SHP77 (cell line): ENCODE measurements at regions not wholly inside any gene's neighbourhood (a gene's known extent, or its start where the extent isn't known, plus 50 kb on each side); places are given as distances from the start of the nearest gene placed in this dataset.
A peak's percentile ranks its signal among the peaks of the same experiment; 100 is the strongest.
"Not testable (repeated sequence)": the region's sequence is repeated elsewhere in the genome, so short reads cannot be mapped to it uniquely, and the experiment has no call there.

ENCODE experiments used
- DNase-seq, 2 experiments: peaks; one replicate each; lab custom pipeline; 2025; lab: John Stamatoyannopoulos, UW

GRCh38 chr2:90069290-90069894 is 1377.9 kb downstream of the RPIA start:
- peak; percentile 9 to 44 for DNase-seq

- DNase-seq, result no peak
These were observed 1384.8 kb downstream of the RPIA start for GRCh38 chr2:90076311-90076710.

DNA sequence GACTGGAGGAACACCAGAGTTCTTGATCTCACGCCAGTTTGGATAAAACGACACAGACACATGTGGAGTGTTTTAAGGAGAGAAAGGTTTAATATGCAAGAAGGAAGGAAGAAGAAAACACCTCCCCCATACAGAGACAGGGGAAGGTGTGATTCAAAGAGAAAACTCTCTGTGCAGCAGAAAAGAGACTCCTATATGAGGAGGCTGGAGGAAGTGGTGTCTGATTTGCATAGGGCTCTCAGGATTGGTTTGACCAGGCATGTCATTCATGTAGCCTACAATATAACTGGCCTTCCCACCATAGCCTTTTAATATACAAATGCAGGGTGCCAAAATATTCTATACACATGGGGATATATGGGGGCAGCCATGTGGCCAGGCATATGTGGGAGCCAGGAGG is 1386.5 kb downstream of the RPIA start:
- DNase-seq, result no peak

DNA sequence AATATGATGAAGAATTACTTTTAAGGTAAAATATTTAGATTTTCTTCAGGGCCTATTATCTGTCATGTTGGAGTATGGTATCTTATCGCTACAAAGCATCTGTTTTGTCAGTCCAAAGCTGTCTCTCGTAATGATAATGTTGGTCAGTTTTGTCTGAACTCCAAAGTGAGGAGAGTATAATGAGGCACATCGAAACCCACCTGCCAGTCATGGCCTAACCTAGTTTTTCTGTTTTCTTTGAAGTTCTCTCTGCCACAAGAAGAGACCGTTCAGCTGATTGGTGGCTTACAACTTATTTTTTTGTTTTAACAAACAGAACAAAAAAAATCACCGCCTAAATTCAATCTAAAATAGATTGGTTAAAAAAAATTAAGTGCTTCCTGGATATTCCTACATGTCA is 1387.9 kb downstream of the RPIA start:
- no peak for DNase-seq

- not testable (repeated sequence) for DNase-seq
These were observed 1396.3 kb downstream of the RPIA start for GRCh38 chr2:90087792-90088191.

GRCh38 chr2:90093571-90094270 is 1402.2 kb downstream of the RPIA start:
- not testable (repeated sequence) for DNase-seq

DNA sequence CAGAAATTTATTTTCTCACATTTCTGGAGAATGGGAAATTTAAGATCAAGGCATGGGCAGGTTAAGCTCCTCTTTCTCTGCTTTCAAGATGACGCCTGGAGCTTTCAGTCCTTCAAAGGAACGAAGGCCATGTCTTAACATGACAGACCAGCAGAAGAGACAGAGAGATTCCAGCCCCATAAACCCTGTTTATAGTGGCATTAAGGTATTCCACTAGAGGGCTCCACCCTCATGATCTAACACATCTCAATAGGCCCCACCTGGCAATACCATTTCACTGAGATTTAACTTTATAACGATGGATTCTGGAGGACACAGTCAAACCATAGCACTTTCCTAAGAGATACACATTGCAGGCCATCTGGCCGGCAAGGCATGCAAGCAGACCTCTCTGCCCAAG is 1406.1 kb downstream of the RPIA start:
- not testable (repeated sequence) for DNase-seq

- not testable (repeated sequence) for DNase-seq
These were observed 1413.7 kb downstream of the RPIA start for GRCh38 chr2:90105142-90105541.

- not testable (repeated sequence) for DNase-seq
These were observed 1431.9 kb downstream of the RPIA start for GRCh38 chr2:90123409-90123808.

DNA sequence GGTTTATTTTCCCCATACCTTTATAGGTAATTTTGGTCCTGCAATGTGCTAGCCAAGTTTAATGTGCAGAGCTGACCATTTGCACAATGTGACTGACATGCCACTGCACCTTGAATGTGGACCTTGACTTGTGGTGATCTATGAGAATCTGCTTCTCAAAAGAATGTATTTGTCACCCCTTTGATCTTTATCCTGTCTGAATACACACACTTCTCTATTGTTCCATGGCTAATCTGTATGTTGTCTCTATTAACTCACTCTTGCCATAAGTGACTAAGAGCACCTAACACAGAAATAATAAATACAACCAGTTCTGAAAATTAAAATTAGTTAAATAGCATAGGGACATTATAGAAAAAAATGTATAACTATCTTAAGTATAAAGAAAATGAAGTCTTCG is 1447.6 kb downstream of the RPIA start:
- not testable (repeated sequence) for DNase-seq

DNA sequence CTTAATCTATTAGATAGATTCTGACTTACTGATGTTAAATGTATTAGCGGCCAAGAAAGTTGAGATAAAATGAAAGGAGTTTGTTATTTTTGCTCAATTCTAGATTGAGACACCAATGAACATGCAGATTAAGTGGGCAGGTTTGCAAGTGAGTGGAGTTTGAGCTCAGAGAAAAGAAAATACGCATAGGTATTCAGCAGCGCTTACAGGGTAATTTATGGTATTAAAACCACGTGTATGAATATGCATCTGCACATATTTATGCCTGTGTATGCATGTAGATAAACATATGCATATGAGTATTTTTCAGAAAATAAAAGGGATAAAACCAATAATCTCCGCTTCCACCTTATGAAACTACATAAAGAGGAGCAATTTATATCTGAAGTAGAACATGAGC is 1450.1 kb downstream of the RPIA start:
- DNase-seq, result not testable (repeated sequence)

GRCh38 chr2:90151805-90152204 is 1460.3 kb downstream of the RPIA start:
- DNase-seq, result not testable (repeated sequence)

DNA sequence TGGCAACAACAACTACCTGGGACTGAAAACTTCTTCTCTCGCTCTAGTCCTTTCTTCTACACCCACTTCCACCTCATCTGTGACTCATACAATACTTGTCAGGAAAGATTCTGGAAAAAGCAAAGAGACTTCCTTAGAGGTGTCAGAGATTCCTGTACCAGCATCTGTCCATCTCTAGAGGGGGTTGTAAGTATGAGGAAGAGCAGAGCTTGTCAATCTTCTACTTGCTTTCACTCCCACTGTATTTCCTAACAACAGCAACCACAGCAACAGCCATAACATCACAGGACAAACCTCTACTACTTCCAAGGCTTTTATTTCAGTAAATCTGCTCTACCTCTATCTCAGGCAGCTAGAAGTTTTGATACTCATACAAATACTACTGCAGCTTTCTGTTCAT is 1479.5 kb downstream of the RPIA start:
- not testable (repeated sequence) for DNase-seq

DNA sequence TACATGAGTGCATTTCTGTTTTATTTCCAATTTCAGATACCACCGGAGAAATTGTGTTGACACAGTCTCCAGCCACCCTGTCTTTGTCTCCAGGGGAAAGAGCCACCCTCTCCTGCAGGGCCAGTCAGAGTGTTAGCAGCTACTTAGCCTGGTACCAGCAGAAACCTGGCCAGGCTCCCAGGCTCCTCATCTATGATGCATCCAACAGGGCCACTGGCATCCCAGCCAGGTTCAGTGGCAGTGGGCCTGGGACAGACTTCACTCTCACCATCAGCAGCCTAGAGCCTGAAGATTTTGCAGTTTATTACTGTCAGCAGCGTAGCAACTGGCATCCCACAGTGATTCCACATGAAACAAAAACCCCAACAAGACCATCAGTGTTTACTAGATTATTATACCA is 1481.6 kb downstream of the RPIA start:
- DNase-seq, result not testable (repeated sequence)

DNA sequence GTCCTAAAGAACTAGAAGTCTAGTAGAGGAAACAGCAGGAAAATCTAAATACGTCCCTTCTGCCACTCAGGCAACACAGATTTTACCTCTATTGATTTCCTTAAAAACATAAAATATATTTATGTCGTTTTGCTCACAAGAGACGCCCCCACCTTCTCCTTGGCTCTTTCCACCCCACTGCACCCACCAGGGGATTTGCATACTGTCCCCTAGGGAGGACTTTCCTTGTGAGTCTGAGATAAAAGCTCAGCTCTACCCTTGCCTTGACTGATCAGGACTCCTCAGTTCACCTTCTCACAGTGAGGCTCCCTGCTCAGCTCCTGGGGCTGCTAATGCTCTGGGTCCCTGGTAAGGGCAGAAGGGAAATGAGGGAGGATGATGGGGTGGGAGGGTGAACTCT is 1488.1 kb downstream of the RPIA start:
- not testable (repeated sequence) for DNase-seq

DNA sequence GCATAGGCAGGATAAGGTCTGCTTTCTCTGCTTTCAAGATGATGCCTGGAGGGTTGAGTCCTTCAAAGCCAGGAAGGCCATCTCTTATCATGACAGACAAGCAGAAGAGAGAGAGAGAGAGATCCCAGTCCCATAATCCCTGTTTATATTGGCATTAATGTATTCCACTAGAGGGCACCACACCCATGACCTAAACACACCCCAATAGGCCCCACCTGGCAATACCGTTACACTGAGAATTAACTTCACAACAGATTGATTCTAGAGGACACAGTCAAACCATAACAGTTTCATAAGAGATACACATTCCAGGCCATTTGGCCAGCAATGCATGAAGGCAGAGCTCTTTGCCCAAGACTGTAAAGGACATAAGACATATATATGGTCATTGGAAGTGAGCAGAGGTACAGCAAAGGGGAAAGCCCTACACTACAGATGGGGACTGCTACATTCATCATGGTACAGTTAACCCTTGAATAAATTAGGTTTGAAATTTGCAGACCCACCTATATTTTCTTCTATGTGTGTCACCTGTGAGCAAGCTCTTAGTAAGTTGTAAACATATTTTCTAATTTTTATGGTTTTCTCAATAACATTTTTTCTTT is 1516.1 kb downstream of the RPIA start:
- DNase-seq, result peak in 1 of 2 experiments; percentile 25

DNA sequence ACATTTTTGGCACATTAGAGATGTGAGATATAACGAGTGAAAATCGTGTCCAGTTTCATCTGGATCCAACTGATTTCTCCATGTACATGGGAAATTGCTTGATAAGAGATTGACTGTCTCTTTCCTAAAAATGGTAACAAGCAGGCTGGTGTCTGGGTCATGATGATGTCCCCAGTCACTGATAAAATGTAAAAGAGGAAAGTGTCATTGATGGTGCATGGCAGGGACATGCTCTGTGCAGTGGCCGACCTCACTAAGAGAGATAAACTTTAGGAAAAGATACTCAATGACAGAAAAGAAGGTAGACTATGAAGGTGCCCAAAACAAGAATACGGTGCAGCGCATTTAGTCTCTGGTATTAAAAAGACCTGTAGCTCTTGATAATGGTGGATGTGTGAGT is 1517.5 kb downstream of the RPIA start:
- DNase-seq, result no peak

DNA sequence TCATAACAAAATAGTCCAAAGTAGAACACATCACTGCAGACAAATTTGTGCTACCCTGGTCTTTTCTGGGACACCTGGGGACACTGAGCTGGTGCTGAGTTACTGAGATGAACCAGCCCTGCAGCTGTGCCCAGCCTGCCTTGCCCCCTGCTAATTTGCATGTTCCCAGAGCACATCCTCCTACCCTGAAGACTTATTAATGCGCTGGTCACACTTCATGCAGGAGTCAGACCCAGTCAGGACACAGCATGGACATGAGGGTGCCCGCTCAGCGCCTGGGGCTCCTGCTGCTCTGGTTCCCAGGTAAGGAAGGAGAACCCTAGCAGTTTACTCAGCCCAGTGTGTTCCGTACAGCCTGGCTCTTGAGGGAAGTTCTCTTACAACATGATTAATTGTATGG is 1518.3 kb downstream of the RPIA start:
- DNase-seq, result no peak

DNA sequence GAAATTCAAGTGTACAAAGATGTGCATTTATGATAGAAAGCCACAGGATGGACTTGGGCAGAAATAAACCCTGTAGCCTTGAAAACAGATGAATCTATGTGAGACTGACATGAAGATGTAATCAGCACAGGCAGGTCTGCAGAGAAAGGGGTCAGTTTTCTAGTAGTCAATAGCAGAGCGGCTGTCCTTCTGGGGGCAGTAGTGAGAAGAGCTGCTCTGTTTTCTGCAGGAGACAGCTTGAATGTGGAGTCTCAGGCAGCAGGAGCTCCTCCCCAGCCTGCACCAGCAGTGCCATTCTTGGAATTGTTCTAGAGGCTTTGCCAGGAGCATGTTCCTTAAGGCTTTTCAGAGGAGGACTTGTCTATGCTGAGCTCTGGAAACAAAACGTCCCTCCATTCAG is 1524.4 kb downstream of the RPIA start:
- DNase-seq, result not testable (repeated sequence)

DNA sequence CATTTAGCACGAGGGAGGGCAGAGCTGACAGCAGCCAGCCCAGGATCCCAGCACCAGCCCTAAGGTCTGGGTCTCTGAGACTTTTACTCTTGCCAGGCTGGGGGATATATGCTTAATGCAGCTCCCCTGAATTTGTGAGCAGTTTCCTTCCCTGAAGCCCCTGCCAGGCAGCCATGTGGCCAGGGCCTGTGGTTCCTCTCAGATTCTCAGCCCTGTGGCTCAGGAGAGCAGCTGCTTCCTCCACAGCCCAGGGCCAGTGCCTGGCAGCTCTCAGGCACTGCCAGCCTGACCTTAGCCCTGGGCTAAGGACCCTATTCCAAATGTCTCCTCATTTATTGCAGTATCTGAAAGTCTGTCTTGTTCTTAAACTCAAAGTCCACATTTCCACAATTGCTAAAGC is 1525.3 kb downstream of the RPIA start:
- DNase-seq, result not testable (repeated sequence)

GRCh38 chr2:90218534-90218933 is 1527.1 kb downstream of the RPIA start:
- DNase-seq, result not testable (repeated sequence)

DNA sequence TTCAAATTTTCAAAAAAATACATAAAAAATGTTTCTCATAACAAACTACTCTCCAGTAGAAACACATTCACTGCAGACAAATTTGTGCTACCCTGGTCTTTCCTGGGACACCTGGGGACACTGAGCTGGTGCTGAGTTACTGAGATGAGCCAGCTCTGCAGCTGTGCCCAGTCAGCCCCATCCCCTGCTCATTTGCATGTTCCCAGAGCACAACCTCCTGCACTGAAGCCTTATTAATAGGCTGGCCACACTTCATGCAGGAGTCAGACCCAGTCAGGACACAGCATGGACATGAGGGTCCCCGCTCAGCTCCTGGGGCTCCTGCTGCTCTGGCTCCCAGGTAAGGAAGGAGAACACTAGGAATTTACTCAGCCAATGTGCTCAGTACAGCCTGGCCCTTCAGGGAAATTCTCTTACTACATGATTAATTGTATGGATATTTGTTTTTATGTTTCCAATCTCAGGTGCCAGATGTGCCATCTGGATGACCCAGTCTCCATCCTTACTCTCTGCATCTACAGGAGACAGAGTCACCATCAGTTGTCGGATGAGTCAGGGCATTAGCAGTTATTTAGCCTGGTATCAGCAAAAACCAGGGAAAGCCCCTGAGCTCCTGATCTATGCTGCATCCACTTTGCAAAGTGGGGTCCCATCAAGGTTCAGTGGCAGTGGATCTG is 1529.3 kb downstream of the RPIA start:
- not testable (repeated sequence) for DNase-seq

DNA sequence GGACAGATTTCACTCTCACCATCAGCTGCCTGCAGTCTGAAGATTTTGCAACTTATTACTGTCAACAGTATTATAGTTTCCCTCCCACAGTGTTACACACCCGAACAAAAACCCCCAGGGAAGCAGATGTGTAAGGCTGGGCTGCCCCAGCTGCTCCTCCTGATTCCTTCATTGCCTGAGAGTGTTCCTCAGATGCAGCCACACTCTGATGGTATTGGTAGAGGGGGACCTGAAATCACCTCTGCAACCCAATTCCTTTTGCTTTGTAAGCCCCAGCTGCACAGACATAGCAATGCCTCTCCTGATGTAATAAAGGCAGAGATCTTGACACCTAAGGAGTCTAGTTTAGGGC is 1529.8 kb downstream of the RPIA start:
- DNase-seq, result no peak
